GM20000 (cell line): ENCODE measurements at regions not wholly inside any gene's neighbourhood (a gene's known extent, or its start where the extent isn't known, plus 50 kb on each side); places are given as distances from the start of the nearest gene placed in this dataset.
"Not testable (repeated sequence)": the region's sequence is repeated elsewhere in the genome, so short reads cannot be mapped to it uniquely, and the experiment has no call there.

Experiments used
- DNase-seq: peaks from one replicate; pipeline ENCODE4 v3.0.0; 2012; ENCODE audit warnings: low spot score
- TF ChIP-seq, protein P1 (sequence below): IDR thresholded peaks from 2 replicates; pipeline ENCODE4 v1.5.1; 2012; ENCODE audit warnings: mild to moderate bottlenecking, control low read depth; ENCODE audit errors: extremely low read depth, missing control alignments

DNA sequence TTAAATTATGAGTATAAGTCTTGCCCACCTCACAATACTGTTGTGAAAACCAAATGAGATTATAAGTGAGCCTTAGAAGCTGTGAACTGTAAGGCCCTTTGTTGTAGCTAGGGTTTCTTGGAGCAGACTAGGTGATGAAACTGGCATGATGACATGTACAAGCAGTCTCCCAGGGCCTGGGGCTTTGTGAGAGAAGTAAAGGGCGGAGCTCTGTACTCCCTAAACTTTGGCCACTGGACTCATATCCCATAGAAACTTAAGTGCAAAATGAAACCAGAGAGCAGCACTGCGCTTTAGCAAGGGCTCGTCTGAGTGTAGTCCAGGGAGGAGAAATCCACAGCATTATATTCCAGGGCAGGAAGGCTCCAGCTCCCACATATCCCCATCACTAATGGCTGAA lies 385.6 kb upstream of the FGF16 start:
- no peak for DNase-seq
- TF ChIP-seq, protein P1, sequence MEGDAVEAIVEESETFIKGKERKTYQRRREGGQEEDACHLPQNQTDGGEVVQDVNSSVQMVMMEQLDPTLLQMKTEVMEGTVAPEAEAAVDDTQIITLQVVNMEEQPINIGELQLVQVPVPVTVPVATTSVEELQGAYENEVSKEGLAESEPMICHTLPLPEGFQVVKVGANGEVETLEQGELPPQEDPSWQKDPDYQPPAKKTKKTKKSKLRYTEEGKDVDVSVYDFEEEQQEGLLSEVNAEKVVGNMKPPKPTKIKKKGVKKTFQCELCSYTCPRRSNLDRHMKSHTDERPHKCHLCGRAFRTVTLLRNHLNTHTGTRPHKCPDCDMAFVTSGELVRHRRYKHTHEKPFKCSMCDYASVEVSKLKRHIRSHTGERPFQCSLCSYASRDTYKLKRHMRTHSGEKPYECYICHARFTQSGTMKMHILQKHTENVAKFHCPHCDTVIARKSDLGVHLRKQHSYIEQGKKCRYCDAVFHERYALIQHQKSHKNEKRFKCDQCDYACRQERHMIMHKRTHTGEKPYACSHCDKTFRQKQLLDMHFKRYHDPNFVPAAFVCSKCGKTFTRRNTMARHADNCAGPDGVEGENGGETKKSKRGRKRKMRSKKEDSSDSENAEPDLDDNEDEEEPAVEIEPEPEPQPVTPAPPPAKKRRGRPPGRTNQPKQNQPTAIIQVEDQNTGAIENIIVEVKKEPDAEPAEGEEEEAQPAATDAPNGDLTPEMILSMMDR = no peak

DNA sequence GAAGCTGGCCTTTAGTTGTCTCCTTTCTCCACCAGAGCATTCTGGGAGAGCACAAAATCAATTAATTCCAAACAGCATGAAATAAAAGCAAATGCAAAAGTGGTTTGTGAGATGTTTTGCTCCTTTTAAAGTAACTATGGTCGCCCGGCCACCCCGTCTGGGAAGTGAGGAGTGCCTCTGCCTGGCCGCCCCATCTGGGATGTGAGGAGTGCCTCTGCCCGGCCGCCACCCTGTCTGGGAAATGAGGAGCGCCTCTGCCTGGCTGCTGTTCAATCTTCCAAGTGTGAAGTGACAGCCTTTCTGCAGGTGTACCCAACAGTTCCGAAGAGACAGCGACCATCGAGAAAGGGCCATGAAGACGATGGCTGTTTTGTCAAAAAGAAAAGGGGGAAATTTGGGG lies 381.3 kb upstream of the FGF16 start:
- TF ChIP-seq, protein P1 = no peak
- DNase-seq = no peak

DNA sequence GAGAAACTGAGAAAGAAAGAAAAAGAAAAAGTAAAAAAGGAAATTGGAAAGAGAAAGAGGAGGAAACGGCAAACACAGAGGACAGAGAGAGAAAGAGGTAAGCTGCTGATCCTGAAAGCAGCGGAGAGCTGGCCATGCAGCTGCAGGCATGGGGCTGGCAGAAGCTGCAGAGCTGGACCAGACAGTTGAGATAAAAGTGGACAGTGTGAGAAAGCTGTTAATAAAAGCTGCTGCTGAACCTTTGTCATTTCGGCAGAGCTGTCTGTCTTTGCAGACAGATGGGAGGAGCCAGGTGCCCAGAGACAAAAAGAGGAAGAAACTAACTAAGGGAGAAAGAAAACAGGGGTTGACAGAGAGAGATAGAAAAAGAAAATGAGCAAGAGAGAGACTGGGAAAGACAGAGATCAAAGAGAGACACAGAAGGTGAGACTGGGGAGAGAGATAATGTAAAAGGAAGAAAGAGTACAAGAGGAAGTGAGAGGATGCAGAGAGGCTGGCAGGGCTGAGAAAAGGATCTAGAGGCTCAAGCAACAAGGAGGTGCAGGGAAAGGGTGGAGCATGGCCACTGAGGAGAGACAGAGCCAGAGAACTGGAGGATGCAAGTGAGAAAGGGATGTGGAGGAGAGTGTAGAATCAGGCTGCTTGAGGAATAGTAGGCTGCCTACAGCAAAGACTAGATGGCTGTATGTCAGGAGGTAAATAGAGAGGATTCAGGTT lies 376.8 kb upstream of the FGF16 start:
- no peak for DNase-seq
- TF ChIP-seq, protein P1 = no peak

DNA sequence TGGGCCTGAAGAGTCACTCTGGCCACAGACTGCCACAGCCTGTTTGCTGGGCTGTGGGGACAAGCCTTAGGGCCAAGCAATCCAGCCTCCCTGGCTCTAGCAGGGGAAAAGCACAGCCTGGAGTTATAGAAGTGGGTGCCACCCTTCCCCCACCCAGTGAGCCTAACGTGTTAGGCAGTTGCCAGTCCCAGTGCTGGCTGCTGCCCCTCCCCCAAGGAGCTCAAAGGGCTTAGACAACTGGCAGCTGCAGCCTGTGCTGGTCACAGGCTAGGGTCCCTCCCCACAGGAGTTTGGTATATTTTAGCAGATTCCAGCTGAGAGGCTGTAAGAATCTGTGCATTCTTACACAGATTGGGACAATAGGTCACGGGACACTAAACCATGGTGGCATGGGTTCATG lies 370.3 kb upstream of the FGF16 start:
- TF ChIP-seq, protein P1 = no peak
- no peak for DNase-seq

DNA sequence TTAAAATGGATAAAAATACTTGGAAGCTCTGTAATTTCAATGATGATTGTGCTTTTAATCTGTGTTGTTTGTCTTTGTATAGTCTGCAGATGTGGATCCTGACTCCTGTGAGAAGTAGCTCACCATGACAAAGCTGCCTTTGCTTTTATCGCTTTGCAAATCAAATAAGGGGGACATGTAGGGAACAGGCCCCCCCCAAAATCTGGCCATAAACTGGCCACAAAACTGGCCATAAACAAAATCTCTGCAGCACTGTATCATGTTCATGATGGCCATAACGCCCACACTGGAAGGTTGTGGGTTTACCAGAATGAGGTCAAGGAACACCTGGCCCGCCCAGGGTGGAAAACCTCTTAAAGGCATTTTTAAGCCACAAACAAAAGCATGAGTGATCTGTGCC lies 366.0 kb upstream of the FGF16 start:
- not testable (repeated sequence) for DNase-seq

DNA sequence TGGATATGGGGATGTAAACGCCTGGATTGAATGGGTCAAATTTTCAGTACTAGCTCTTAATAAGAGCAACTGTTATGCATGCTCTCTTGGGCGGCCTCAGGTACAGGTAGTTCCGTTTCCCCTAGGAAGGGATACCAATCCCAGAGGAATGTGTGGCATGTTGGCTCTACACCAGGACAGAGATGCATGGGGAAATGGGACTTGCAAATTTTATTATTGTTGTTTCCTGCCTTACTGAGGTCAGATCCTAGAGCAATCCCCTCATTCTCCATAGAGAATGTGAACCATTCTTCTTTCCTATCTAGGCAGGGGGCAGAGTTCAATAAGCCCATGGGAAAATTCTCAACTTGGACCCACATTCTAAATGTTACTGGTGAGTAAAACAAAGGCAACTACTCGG lies 361.8 kb upstream of the FGF16 start:
- no peak for DNase-seq
- TF ChIP-seq, protein P1 = no peak

DNA sequence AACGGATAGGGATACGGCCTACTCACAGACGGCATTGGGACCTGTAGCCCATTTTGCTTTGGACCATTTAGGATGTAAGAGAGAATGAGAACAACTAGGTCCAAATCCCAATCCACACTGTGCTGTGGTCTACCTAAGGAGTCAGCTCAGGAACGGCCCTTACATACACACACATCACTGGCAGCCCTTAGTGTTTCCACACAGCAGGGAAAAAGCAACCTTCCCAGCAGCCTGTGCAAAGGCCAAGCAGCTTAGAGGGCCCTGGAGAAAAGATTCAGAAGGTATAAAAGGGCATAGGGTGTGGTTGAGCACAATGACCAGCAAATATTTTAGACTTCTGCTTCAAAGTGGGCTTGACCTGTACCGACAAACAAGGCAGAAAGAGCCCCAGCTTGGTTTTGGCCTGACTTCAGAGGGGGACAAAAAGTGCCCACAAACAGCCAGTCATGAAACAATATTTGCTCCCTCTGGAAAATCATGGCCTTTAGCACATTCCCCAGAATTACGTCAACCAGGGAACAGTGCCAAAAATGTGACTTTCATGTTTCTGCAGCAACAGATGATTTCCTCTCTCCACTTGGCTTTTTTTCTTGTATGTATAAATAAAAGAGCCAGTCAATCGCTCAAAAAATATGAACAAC lies 359.5 kb upstream of the FGF16 start:
- no peak for DNase-seq
- TF ChIP-seq, protein P1 = no peak

DNA sequence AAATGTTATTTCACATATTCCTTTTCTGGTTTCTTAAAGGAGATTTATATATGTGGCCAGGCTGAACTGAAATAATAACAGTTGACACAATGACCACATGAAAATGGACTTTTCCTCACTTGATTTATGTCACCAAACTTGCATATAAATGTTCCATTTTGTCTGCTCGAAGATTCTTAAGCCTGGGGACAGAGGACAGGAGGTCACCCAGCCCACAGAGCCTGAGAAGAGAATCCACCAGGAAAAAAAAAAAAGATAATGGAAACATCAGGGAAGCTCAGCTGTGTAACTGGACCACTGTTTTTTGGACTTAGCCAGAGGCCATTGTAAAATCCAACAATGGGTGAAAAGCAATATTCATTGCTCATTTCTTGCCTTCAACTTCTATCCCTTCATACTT lies 359.0 kb upstream of the FGF16 start:
- no peak for DNase-seq
- TF ChIP-seq, protein P1 = no peak
